ENCODE measurements at regions not wholly inside any gene's neighbourhood (a gene's known extent, or its start where the extent isn't known, plus 50 kb on each side); places are given as distances from the start of the nearest gene placed in this dataset.

GRCh38 chr11:116375221-116375620 lies 397.6 kb downstream of the BUD13 start:
- TF ChIP-seq POLR2A (IDR thresholded peaks at IDR 0.05): no peak
- no peak for TF ChIP-seq CTCF (IDR thresholded peaks at IDR 0.05)
